Astrocyte (in vitro differentiated cells and primary cell): ENCODE measurements at regions not wholly inside any gene's neighbourhood (a gene's known extent, or its start where the extent isn't known, plus 50 kb on each side); places are given as distances from the start of the nearest gene placed in this dataset.

Experiments used
- DNase-seq: peaks from one replicate; pipeline ENCODE4 v3.0.0-alpha.2; 2010; ENCODE audit warnings: low read depth
- FAIRE-seq: peaks from 2 replicates; lab custom pipeline; 2011; peaks lifted over from hg19 to GRCh38; lab: Jason Lieb, UNC
- H2AFZ ChIP-seq: 2 replicates; pipeline ENCODE4 v1.6.0; 2012; ENCODE audit warnings: low read depth, low read length, inconsistent platforms
- H3K27ac ChIP-seq: 2 replicates; pipeline ENCODE4 v1.5.1; 2011; ENCODE audit warnings: low read depth, low read length, inconsistent platforms
- H3K27me3 ChIP-seq: 2 replicates; pipeline ENCODE4 v1.6.0; 2011; ENCODE audit warnings: low read length, inconsistent platforms; ENCODE audit not compliant: insufficient read depth
- H3K36me3 ChIP-seq: 2 replicates; pipeline ENCODE4 v1.5.1; 2011; ENCODE audit warnings: low read length, inconsistent platforms; ENCODE audit not compliant: insufficient read depth
- H3K4me1 ChIP-seq: 2 replicates; pipeline ENCODE4 v1.5.1; 2011; ENCODE audit warnings: low read length, inconsistent platforms; ENCODE audit not compliant: insufficient read depth
- H3K4me2 ChIP-seq: 2 replicates; pipeline ENCODE4 v1.6.0; 2012; ENCODE audit warnings: low read length, inconsistent platforms
- H3K4me3 ChIP-seq: 2 replicates; pipeline ENCODE4 v1.5.1; 2011; ENCODE audit warnings: low read depth, mild to moderate bottlenecking, low read length, inconsistent platforms; ENCODE audit not compliant: insufficient read depth
- H3K79me2 ChIP-seq: 2 replicates; pipeline ENCODE4 v1.6.0; 2012; ENCODE audit warnings: mild to moderate bottlenecking, low read length, inconsistent platforms; ENCODE audit not compliant: insufficient read depth
- H3K9ac ChIP-seq: 2 replicates; pipeline ENCODE4 v1.6.0; 2012; ENCODE audit warnings: mild to moderate bottlenecking, low read length, inconsistent platforms
- H3K9me3 ChIP-seq: 2 replicates; pipeline ENCODE4 v1.5.1; 2012; ENCODE audit warnings: low read depth, mild to moderate bottlenecking, low read length, inconsistent platforms; ENCODE audit not compliant: insufficient read depth
- H4K20me1 ChIP-seq: 2 replicates; pipeline ENCODE4 v1.6.0; 2012; ENCODE audit warnings: low read length, inconsistent platforms; ENCODE audit not compliant: insufficient read depth
- H3K27ac Mint-ChIP-seq: one replicate; pipeline ENCODE4 v1.8.0; 2021; ENCODE audit warnings: mild to moderate bottlenecking, mixed read lengths; ENCODE audit not compliant: unreplicated experiment
- H3K27me3 Mint-ChIP-seq: one replicate; pipeline ENCODE4 v1.8.0; 2021; ENCODE audit warnings: low read depth, mixed read lengths; ENCODE audit not compliant: unreplicated experiment
- H3K36me3 Mint-ChIP-seq: one replicate; pipeline ENCODE4 v1.8.0; 2021; ENCODE audit warnings: low read depth, mixed read lengths; ENCODE audit not compliant: unreplicated experiment
- H3K4me1 Mint-ChIP-seq: one replicate; pipeline ENCODE4 v1.8.0; 2021; ENCODE audit warnings: low read depth, mixed read lengths; ENCODE audit not compliant: unreplicated experiment
- H3K4me3 Mint-ChIP-seq: one replicate; pipeline ENCODE4 v1.8.0; 2021; ENCODE audit warnings: mild to moderate bottlenecking, moderate library complexity, mixed read lengths; ENCODE audit not compliant: unreplicated experiment
- H3K9me3 Mint-ChIP-seq: one replicate; pipeline ENCODE4 v1.8.0; 2021; ENCODE audit warnings: mild to moderate bottlenecking, mixed read lengths; ENCODE audit not compliant: unreplicated experiment
- CTCF ChIP-seq: IDR thresholded peaks from 2 replicates; pipeline ENCODE4 v1.5.1; 2011; ENCODE audit warnings: low read depth, mild to moderate bottlenecking, inconsistent platforms, low read length, moderate library complexity; ENCODE audit not compliant: insufficient read depth
- EZH2 ChIP-seq: IDR thresholded peaks from 2 replicates; pipeline ENCODE4 v1.6.1; 2012; ENCODE audit warnings: mild to moderate bottlenecking, low read length, inconsistent platforms; ENCODE audit not compliant: insufficient read depth

GRCh38 chr12:67028529-67028928, 240.6 kb upstream of the CAND1 start:
- Histone ChIP-seq H4K20me1 (no peaks in the 10 kb centered on the region), H3K9me3 (no peaks in the 10 kb centered on the region), H2AFZ (no peak overlapping the region), H3K27ac (no peak overlapping the region), H3K4me1 (no peaks in the 10 kb centered on the region), H3K9ac (no peak overlapping the region), H3K79me2 (no peaks in the 10 kb centered on the region), H3K4me3 (no peak overlapping the region), H3K4me2 (no peak overlapping the region), H3K36me3 (no peaks in the 10 kb centered on the region), H3K27me3 (no peaks in the 10 kb centered on the region)
- Mint-ChIP-seq H3K27me3 (no peaks in the 10 kb centered on the region), H3K4me3 (no peak overlapping the region), H3K27ac (no peak overlapping the region), H3K9me3 (peaks cover 4% of the 10 kb centered on the region), H3K4me1 (peaks cover 7% of the 10 kb centered on the region), H3K36me3 (peaks cover 2% of the 10 kb centered on the region)
- DNase-seq (no peak), FAIRE-seq (no peak)
- no peak for TF ChIP-seq CTCF
- no peak for TF ChIP-seq EZH2

- H4K20me1 ChIP-seq: no peaks in the 10 kb centered on the region
- no peak overlapping the region for H3K4me3 ChIP-seq
- Mint-ChIP-seq H3K4me3 (no peak overlapping the region), H3K4me1 (peaks cover 10% of the 10 kb centered on the region), H3K9me3 (peaks cover 11% of the 10 kb centered on the region), H3K27ac (no peak overlapping the region), H3K36me3 (peaks cover 4% of the 10 kb centered on the region), H3K27me3 (no peaks in the 10 kb centered on the region)
- H3K27me3 ChIP-seq: no peaks in the 10 kb centered on the region
- H3K4me2 ChIP-seq: peak overlapping the region; percentile 46
- no peaks in the 10 kb centered on the region for H3K9me3 ChIP-seq
- DNase-seq (peak; percentile 55), FAIRE-seq (no peak)
- H3K27ac ChIP-seq: no peak overlapping the region
- no peak overlapping the region for H2AFZ ChIP-seq
- no peaks in the 10 kb centered on the region for H3K36me3 ChIP-seq
- H3K9ac ChIP-seq: no peak overlapping the region
- no peaks in the 10 kb centered on the region for H3K79me2 ChIP-seq
- no peak for TF ChIP-seq EZH2
- TF ChIP-seq CTCF: no peak
- peaks cover 5% of the 10 kb centered on the region for H3K4me1 ChIP-seq
Measured at GRCh38 chr12:67034110-67034879, 234.9 kb upstream of the CAND1 start.

- Histone ChIP-seq H3K27ac (no peak overlapping the region), H3K27me3 (no peaks in the 10 kb centered on the region), H2AFZ (no peak overlapping the region), H4K20me1 (no peaks in the 10 kb centered on the region), H3K4me1 (peaks cover 5% of the 10 kb centered on the region), H3K4me2 (no peak overlapping the region), H3K9me3 (no peaks in the 10 kb centered on the region), H3K79me2 (no peaks in the 10 kb centered on the region), H3K4me3 (no peak overlapping the region), H3K9ac (no peak overlapping the region), H3K36me3 (no peaks in the 10 kb centered on the region)
- Mint-ChIP-seq H3K27ac (no peak overlapping the region), H3K4me1 (peaks cover 11% of the 10 kb centered on the region), H3K36me3 (peaks cover 4% of the 10 kb centered on the region), H3K27me3 (no peaks in the 10 kb centered on the region), H3K9me3 (peaks cover 11% of the 10 kb centered on the region), H3K4me3 (no peak overlapping the region)
- DNase-seq (no peak), FAIRE-seq (no peak)
- no peak for TF ChIP-seq CTCF
- no peak for TF ChIP-seq EZH2
Measured at GRCh38 chr12:67035121-67035520, 234.0 kb upstream of the CAND1 start.
